Activated B cell treated with CpG ODN at 0.5 μM for 24 hours (primary cell): ENCODE measurements at regions not wholly inside any gene's neighbourhood (a gene's known extent, or its start where the extent isn't known, plus 50 kb on each side); places are given as distances from the start of the nearest gene placed in this dataset.

Experiments used
- ATAC-seq: fragments of 200-7000 bp; cut with Tn5 transposase; one replicate; pipeline ENCODE4 v1.10.0; 2021; ENCODE audit warnings: low read depth, mild to moderate bottlenecking, moderate library complexity
- CTCF ChIA-PET: fragments of 350-600 bp; sonication (Branson Sonifier 250); formaldehyde crosslinking; loops from one replicate; lab custom pipeline; 2021; ENCODE audit warnings: antibody characterized with exemption; lab: Charles Lee
- POLR2A ChIA-PET: fragments of 350-600 bp; sonication (Branson Sonifier 250); formaldehyde crosslinking; loops from one replicate; lab custom pipeline; 2021; ENCODE audit warnings: antibody characterized with exemption; lab: Charles Lee
- DNase-seq: peaks from one replicate; pipeline ENCODE4 v3.0.0; 2022
- H3K27ac Mint-ChIP-seq: one replicate; pipeline ENCODE4 v1.8.0; 2020; ENCODE audit warnings: mixed read lengths
- H3K27me3 Mint-ChIP-seq: one replicate; pipeline ENCODE4 v1.8.0; 2021; ENCODE audit warnings: mixed read lengths
- H3K36me3 Mint-ChIP-seq: one replicate; pipeline ENCODE4 v1.8.0; 2021; ENCODE audit warnings: low read depth, mixed read lengths
- H3K4me1 Mint-ChIP-seq: one replicate; pipeline ENCODE4 v1.8.0; 2021; ENCODE audit warnings: mixed read lengths
- H3K4me3 Mint-ChIP-seq: one replicate; pipeline ENCODE4 v1.8.0; 2020; ENCODE audit warnings: mild to moderate bottlenecking, mixed read lengths
- H3K9me3 Mint-ChIP-seq: one replicate; pipeline ENCODE4 v1.8.0; 2020; ENCODE audit warnings: mixed read lengths
- intact Hi-C: fragments of 100-400 bp; cut with micrococcal nuclease; formaldehyde crosslinking; loops from one replicate; pipeline ENCODE4 v1.15.1; 2024
- TF ChIP-seq, protein P1 (sequence below): fragments of 200-600 bp; IDR thresholded peaks from one replicate; pipeline ENCODE4 v1.8.0; 2022; ENCODE audit warnings: antibody characterized with exemption, mild to moderate bottlenecking

- no peaks in the 10 kb centered on the region for H3K36me3 Mint-ChIP-seq
- H3K4me1 Mint-ChIP-seq, result no peaks in the 10 kb centered on the region
- TF ChIP-seq, protein P1, sequence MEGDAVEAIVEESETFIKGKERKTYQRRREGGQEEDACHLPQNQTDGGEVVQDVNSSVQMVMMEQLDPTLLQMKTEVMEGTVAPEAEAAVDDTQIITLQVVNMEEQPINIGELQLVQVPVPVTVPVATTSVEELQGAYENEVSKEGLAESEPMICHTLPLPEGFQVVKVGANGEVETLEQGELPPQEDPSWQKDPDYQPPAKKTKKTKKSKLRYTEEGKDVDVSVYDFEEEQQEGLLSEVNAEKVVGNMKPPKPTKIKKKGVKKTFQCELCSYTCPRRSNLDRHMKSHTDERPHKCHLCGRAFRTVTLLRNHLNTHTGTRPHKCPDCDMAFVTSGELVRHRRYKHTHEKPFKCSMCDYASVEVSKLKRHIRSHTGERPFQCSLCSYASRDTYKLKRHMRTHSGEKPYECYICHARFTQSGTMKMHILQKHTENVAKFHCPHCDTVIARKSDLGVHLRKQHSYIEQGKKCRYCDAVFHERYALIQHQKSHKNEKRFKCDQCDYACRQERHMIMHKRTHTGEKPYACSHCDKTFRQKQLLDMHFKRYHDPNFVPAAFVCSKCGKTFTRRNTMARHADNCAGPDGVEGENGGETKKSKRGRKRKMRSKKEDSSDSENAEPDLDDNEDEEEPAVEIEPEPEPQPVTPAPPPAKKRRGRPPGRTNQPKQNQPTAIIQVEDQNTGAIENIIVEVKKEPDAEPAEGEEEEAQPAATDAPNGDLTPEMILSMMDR, result no peak
- H3K27ac Mint-ChIP-seq, result no peak overlapping the region
- no peak overlapping the region for H3K4me3 Mint-ChIP-seq
- H3K27me3 Mint-ChIP-seq, result no peaks in the 10 kb centered on the region
- no peak for ATAC-seq
- ChIA-PET CTCF (no interaction called here), POLR2A (no interaction called here)
- H3K9me3 Mint-ChIP-seq, result peaks cover 9% of the 10 kb centered on the region
- intact Hi-C loops, result no loop called here
- DNase-seq, result no peak
Measured at GRCh38 chr10:33539116-33539515, 204.6 kb upstream of the NRP1 start.

DNA sequence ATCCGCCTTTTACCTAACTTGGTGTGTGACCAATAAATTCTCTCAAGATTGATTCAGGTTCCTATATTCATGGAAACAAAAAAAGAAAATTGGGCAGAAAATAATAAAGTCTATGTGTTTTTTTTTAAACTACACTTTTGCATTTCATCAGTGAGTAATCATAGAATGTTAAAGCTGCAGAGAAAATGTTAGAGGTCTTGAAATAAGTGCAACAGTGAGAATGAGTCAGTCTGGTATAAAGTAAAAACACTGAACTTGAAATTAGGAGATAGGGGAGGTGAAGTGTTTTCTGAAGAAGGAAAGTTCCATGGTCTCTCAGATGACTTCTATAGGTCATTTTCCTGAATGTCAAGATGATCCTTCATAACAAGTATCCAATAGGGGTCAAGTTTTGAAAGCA lies 202.6 kb upstream of the NRP1 start:
- TF ChIP-seq, protein P1, result no peak
- DNase-seq (no peak), ATAC-seq (no peak)
- Mint-ChIP-seq H3K27ac (no peak overlapping the region), H3K4me3 (no peak overlapping the region), H3K27me3 (no peaks in the 10 kb centered on the region), H3K4me1 (no peaks in the 10 kb centered on the region), H3K36me3 (no peaks in the 10 kb centered on the region), H3K9me3 (no peaks in the 10 kb centered on the region)
- intact Hi-C loops, result no loop called here
- ChIA-PET POLR2A (no interaction called here), CTCF (no interaction called here)

GRCh38 chr10:33536508-33536907 lies 202.0 kb upstream of the NRP1 start:
- POLR2A ChIA-PET, result no interaction called here
- CTCF ChIA-PET, result no interaction called here
- Mint-ChIP-seq H3K27ac (no peak overlapping the region), H3K36me3 (no peaks in the 10 kb centered on the region), H3K9me3 (no peaks in the 10 kb centered on the region), H3K4me1 (no peaks in the 10 kb centered on the region), H3K4me3 (no peak overlapping the region), H3K27me3 (no peaks in the 10 kb centered on the region)
- TF ChIP-seq, protein P1, result no peak
- intact Hi-C loops, result no loop called here
- ATAC-seq, result no peak
- DNase-seq, result no peak

DNA sequence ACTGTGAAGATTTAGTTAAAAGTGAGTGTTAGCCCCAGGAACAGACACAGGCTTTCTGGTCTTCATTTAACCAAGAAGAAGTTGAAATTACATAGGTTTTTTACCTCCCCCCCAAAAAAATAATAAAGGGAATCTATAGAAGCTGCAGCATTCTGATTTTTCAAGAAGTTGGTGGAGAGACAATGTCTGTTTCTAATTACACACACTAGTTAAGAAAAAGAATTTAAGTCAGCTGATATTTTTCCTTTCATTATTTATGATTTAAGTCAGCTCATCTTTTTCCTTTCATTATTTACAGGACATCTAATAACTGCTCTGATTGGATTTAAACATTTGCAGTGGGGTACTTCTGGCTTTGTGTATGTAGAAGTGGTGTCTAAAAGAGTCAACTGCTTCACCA lies 201.4 kb upstream of the NRP1 start:
- ChIA-PET POLR2A (no interaction called here), CTCF (no interaction called here)
- Mint-ChIP-seq H3K4me1 (no peaks in the 10 kb centered on the region), H3K4me3 (no peak overlapping the region), H3K27me3 (no peaks in the 10 kb centered on the region), H3K36me3 (no peaks in the 10 kb centered on the region), H3K27ac (no peak overlapping the region), H3K9me3 (no peaks in the 10 kb centered on the region)
- no peak for ATAC-seq
- intact Hi-C loops, result no loop called here
- TF ChIP-seq, protein P1, result no peak
- DNase-seq, result no peak

- ATAC-seq, result no peak
- Mint-ChIP-seq H3K27me3 (no peaks in the 10 kb centered on the region), H3K27ac (no peak overlapping the region), H3K4me1 (no peaks in the 10 kb centered on the region), H3K9me3 (no peaks in the 10 kb centered on the region), H3K36me3 (no peaks in the 10 kb centered on the region), H3K4me3 (no peak overlapping the region)
- POLR2A ChIA-PET, result no interaction called here
- DNase-seq, result no peak
- TF ChIP-seq, protein P1, result no peak
- CTCF ChIA-PET, result no interaction called here
- intact Hi-C loops, result no loop called here
Measured at GRCh38 chr10:33534416-33534815, 199.9 kb upstream of the NRP1 start.
